ENCODE measurements at regions not wholly inside any gene's neighbourhood (a gene's known extent, or its start where the extent isn't known, plus 50 kb on each side); places are given as distances from the start of the nearest gene placed in this dataset.

DNA sequence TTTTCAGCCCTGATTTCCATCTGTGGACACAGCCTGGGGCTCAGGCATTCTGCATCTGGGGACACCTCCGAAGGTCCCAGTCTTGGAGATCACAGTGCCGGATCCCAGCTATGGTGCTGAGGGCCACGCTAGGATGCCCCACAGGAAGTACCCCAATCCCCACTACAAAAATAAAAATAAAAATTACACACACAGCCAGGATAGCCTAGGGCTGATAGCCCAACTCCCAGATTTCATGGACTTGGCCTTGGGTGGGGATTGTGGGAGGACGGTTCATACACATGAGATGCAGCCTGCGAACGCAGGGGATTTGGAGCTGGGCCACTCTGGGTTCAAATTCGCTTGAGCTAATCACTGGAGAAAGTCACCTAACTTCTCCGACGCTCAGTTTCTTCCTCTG is 237.7 kb downstream of the BUD13 start:
- no peaks in the 10 kb centered on the region for H3K79me2 ChIP-seq (ENCODE audit: control insufficient read depth, insufficient read depth, low read length)
- H3K4me2 ChIP-seq (ENCODE audit: extremely low read depth, insufficient read depth, low read length), result no peak overlapping the region
- H3K9me3 ChIP-seq (ENCODE audit: control insufficient read depth, insufficient read depth, low read depth, low read length), result no peaks in the 10 kb centered on the region
- no peaks in the 10 kb centered on the region for H3K36me3 ChIP-seq (ENCODE audit: control insufficient read depth, insufficient read depth, low read length)
- no peak for DNase-seq (ENCODE audit: low read depth in 2 of 2)
- H3K9ac ChIP-seq (ENCODE audit: insufficient read depth, low read length), result no peak overlapping the region
- H3K27ac ChIP-seq (ENCODE audit: insufficient read depth, low read length), result no peak overlapping the region
- no peaks in the 10 kb centered on the region for H3K4me1 ChIP-seq (ENCODE audit: control insufficient read depth, extremely low read depth, insufficient read depth, low read length)
- TF ChIP-seq CTCF (conservative IDR thresholded peaks at IDR 0.05 in 1 of 2, IDR thresholded peaks at IDR 0.05 in 1 of 2; ENCODE audit: low read depth in 1 of 2, low read length in 2 of 2) (no peak), EZH2 (IDR thresholded peaks at IDR 0.05; ENCODE audit: low read length, missing control alignments) (no peak)
- no peak overlapping the region for H2AFZ ChIP-seq (ENCODE audit: low read length)
- H3K27me3 ChIP-seq (ENCODE audit: control insufficient read depth, insufficient read depth, low read length), result no peaks in the 10 kb centered on the region
- H4K20me1 ChIP-seq (ENCODE audit: control insufficient read depth, extremely low read depth, insufficient read depth, low read length), result no peaks in the 10 kb centered on the region
- H3K4me3 ChIP-seq (replicated peaks in 1 of 4; ENCODE audit: control extremely low read depth in 1 of 4, insufficient read depth in 1 of 4, low read depth in 3 of 4, low read length in 4 of 4), result no peak overlapping the region

DNA sequence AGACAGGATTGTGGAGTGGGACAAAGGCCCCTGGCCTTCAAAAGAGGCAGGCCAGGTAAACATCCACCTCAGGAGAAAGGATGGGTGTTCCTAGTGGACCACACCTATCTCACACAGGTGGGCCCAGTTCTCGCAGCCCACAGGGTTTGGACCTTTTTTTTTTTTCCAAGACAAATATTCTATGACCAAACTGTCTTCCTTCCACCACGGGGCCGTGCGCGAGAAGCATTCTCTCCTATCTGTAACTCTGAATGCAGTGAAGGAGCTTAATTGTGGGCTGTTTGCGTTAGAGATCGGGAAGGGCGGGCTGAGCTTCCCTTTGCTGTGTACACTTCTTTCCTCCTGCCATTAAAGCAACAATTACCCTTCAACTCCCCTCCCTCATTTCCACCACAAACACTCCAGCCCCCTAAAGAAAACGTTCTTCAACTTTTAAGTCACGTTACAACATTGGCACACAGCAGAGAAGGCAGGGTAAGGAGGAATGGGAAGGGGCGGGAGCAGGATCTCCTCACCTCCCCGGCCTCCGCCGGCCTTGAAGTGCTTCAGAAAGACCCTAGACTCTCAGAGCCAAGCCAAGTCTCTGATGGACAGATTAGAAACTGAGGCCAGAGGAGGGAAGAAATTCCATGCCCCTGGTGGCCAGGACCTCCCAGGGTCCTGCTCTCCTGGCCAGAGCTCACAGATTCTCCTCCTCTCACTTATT is 238.4 kb downstream of the BUD13 start:
- Histone ChIP-seq H3K27ac (ENCODE audit: insufficient read depth, low read length) (no peak overlapping the region), H3K4me3 (replicated peaks in 1 of 4; ENCODE audit: control extremely low read depth in 1 of 4, insufficient read depth in 1 of 4, low read depth in 3 of 4, low read length in 4 of 4) (no peak overlapping the region), H3K4me2 (ENCODE audit: extremely low read depth, insufficient read depth, low read length) (no peak overlapping the region), H2AFZ (ENCODE audit: low read length) (no peak overlapping the region), H3K36me3 (ENCODE audit: control insufficient read depth, insufficient read depth, low read length) (no peaks in the 10 kb centered on the region), H3K4me1 (ENCODE audit: control insufficient read depth, extremely low read depth, insufficient read depth, low read length) (no peaks in the 10 kb centered on the region), H3K9me3 (ENCODE audit: control insufficient read depth, insufficient read depth, low read depth, low read length) (no peaks in the 10 kb centered on the region), H4K20me1 (ENCODE audit: control insufficient read depth, extremely low read depth, insufficient read depth, low read length) (no peaks in the 10 kb centered on the region), H3K9ac (ENCODE audit: insufficient read depth, low read length) (no peak overlapping the region), H3K79me2 (ENCODE audit: control insufficient read depth, insufficient read depth, low read length) (no peaks in the 10 kb centered on the region), H3K27me3 (ENCODE audit: control insufficient read depth, insufficient read depth, low read length) (no peaks in the 10 kb centered on the region)
- TF ChIP-seq EZH2 (IDR thresholded peaks at IDR 0.05; ENCODE audit: low read length, missing control alignments), result no peak
- TF ChIP-seq CTCF (conservative IDR thresholded peaks at IDR 0.05 in 1 of 2, IDR thresholded peaks at IDR 0.05 in 1 of 2; ENCODE audit: low read depth in 1 of 2, low read length in 2 of 2), result no peak
- no peak for DNase-seq (ENCODE audit: low read depth in 2 of 2)

GRCh38 chr11:116533186-116533825 is 239.5 kb downstream of the BUD13 start:
- no peak for DNase-seq (ENCODE audit: low read depth in 2 of 2)
- Histone ChIP-seq H4K20me1 (ENCODE audit: control insufficient read depth, extremely low read depth, insufficient read depth, low read length) (no peaks in the 10 kb centered on the region), H3K4me3 (replicated peaks in 1 of 4; ENCODE audit: control extremely low read depth in 1 of 4, insufficient read depth in 1 of 4, low read depth in 3 of 4, low read length in 4 of 4) (no peak overlapping the region), H3K36me3 (ENCODE audit: control insufficient read depth, insufficient read depth, low read length) (no peaks in the 10 kb centered on the region), H3K4me2 (ENCODE audit: extremely low read depth, insufficient read depth, low read length) (no peak overlapping the region), H3K9ac (ENCODE audit: insufficient read depth, low read length) (no peak overlapping the region), H2AFZ (ENCODE audit: low read length) (no peak overlapping the region), H3K79me2 (ENCODE audit: control insufficient read depth, insufficient read depth, low read length) (no peaks in the 10 kb centered on the region), H3K27me3 (ENCODE audit: control insufficient read depth, insufficient read depth, low read length) (no peaks in the 10 kb centered on the region), H3K4me1 (ENCODE audit: control insufficient read depth, extremely low read depth, insufficient read depth, low read length) (no peaks in the 10 kb centered on the region), H3K9me3 (ENCODE audit: control insufficient read depth, insufficient read depth, low read depth, low read length) (no peaks in the 10 kb centered on the region), H3K27ac (ENCODE audit: insufficient read depth, low read length) (no peak overlapping the region)
- no peak for TF ChIP-seq CTCF (conservative IDR thresholded peaks at IDR 0.05 in 1 of 2, IDR thresholded peaks at IDR 0.05 in 1 of 2; ENCODE audit: low read depth in 1 of 2, low read length in 2 of 2)
- no peak for TF ChIP-seq EZH2 (IDR thresholded peaks at IDR 0.05; ENCODE audit: low read length, missing control alignments)
